ENCODE measurements at regions not wholly inside any gene's neighbourhood (a gene's known extent, or its start where the extent isn't known, plus 50 kb on each side); places are given as distances from the start of the nearest gene placed in this dataset.

GRCh38 chr10:33402220-33403073 lies 68.0 kb upstream of the NRP1 start:
- TF ChIP-seq, protein P1, sequence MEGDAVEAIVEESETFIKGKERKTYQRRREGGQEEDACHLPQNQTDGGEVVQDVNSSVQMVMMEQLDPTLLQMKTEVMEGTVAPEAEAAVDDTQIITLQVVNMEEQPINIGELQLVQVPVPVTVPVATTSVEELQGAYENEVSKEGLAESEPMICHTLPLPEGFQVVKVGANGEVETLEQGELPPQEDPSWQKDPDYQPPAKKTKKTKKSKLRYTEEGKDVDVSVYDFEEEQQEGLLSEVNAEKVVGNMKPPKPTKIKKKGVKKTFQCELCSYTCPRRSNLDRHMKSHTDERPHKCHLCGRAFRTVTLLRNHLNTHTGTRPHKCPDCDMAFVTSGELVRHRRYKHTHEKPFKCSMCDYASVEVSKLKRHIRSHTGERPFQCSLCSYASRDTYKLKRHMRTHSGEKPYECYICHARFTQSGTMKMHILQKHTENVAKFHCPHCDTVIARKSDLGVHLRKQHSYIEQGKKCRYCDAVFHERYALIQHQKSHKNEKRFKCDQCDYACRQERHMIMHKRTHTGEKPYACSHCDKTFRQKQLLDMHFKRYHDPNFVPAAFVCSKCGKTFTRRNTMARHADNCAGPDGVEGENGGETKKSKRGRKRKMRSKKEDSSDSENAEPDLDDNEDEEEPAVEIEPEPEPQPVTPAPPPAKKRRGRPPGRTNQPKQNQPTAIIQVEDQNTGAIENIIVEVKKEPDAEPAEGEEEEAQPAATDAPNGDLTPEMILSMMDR (conservative IDR thresholded peaks at IDR 0.05 in 1 of 2, IDR thresholded peaks at IDR 0.05 in 1 of 2; ENCODE audit: low read depth in 1 of 2, low read length in 2 of 2): no peak
- no peak for TF ChIP-seq EZH2 (IDR thresholded peaks at IDR 0.05; ENCODE audit: low read length, missing control alignments)
